Activated B cell treated with CpG ODN at 0.5 μM for 24 hours (primary cell): ENCODE measurements at regions not wholly inside any gene's neighbourhood (a gene's known extent, or its start where the extent isn't known, plus 50 kb on each side); places are given as distances from the start of the nearest gene placed in this dataset.

Experiments
- ATAC-seq: fragments of 200-7000 bp; cut with Tn5 transposase; one replicate; pipeline ENCODE4 v1.10.0; 2021; ENCODE audit warnings: low read depth, mild to moderate bottlenecking, moderate library complexity
- CTCF ChIA-PET: fragments of 350-600 bp; sonication (Branson Sonifier 250); formaldehyde crosslinking; loops from one replicate; lab custom pipeline; 2021; ENCODE audit warnings: antibody characterized with exemption; lab: Charles Lee
- POLR2A ChIA-PET: fragments of 350-600 bp; sonication (Branson Sonifier 250); formaldehyde crosslinking; loops from one replicate; lab custom pipeline; 2021; ENCODE audit warnings: antibody characterized with exemption; lab: Charles Lee
- DNase-seq: peaks from one replicate; pipeline ENCODE4 v3.0.0; 2022
- H3K27ac Mint-ChIP-seq: one replicate; pipeline ENCODE4 v1.8.0; 2020; ENCODE audit warnings: mixed read lengths
- H3K27me3 Mint-ChIP-seq: one replicate; pipeline ENCODE4 v1.8.0; 2021; ENCODE audit warnings: mixed read lengths
- H3K36me3 Mint-ChIP-seq: one replicate; pipeline ENCODE4 v1.8.0; 2021; ENCODE audit warnings: low read depth, mixed read lengths
- H3K4me1 Mint-ChIP-seq: one replicate; pipeline ENCODE4 v1.8.0; 2021; ENCODE audit warnings: mixed read lengths
- H3K4me3 Mint-ChIP-seq: one replicate; pipeline ENCODE4 v1.8.0; 2020; ENCODE audit warnings: mild to moderate bottlenecking, mixed read lengths
- H3K9me3 Mint-ChIP-seq: one replicate; pipeline ENCODE4 v1.8.0; 2020; ENCODE audit warnings: mixed read lengths
- intact Hi-C: fragments of 100-400 bp; cut with micrococcal nuclease; formaldehyde crosslinking; loops from one replicate; pipeline ENCODE4 v1.15.1; 2024
- TF ChIP-seq, protein P1 (sequence below): fragments of 200-600 bp; IDR thresholded peaks from one replicate; pipeline ENCODE4 v1.8.0; 2022; ENCODE audit warnings: antibody characterized with exemption, mild to moderate bottlenecking

DNA sequence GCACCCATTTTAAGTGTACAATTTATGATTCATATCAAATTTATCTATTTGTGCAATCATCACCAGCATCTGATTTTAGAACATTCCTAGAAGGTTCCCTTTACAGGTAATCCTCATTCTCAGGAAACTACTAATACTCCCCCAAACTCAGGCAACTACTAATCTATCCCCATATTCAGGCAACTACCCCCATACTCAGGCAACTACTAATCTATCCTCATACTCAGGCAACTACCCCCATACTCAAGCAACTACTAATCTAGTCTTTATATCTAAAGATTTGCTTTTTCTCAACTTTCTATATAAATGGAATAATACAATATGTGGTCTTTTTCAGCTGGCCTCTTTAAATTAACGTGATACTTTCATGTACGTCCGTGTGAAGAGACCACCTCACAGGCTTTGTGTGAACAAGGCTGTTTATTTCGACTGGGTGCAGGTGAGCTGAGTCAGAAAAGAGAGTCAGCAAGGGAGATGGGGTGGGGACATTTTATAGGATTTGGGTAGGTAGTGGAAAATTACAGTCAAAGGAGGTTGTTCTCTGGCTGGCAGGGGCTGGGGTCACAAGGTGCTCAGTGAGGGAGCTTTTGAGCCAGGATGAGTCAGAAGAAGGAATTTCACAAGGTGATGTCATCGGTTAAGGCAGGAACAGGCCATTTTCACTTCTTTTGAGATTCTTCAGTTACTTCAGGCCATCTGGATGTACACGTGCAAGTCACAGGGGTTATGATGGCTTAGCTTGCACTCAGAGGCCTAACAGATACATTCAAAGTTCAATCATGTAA lies 1444.5 kb upstream of the CADM2 start:
- no peak for DNase-seq
- no peaks in the 10 kb centered on the region for H3K27me3 Mint-ChIP-seq
- TF ChIP-seq, protein P1, sequence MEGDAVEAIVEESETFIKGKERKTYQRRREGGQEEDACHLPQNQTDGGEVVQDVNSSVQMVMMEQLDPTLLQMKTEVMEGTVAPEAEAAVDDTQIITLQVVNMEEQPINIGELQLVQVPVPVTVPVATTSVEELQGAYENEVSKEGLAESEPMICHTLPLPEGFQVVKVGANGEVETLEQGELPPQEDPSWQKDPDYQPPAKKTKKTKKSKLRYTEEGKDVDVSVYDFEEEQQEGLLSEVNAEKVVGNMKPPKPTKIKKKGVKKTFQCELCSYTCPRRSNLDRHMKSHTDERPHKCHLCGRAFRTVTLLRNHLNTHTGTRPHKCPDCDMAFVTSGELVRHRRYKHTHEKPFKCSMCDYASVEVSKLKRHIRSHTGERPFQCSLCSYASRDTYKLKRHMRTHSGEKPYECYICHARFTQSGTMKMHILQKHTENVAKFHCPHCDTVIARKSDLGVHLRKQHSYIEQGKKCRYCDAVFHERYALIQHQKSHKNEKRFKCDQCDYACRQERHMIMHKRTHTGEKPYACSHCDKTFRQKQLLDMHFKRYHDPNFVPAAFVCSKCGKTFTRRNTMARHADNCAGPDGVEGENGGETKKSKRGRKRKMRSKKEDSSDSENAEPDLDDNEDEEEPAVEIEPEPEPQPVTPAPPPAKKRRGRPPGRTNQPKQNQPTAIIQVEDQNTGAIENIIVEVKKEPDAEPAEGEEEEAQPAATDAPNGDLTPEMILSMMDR = no peak
- H3K27ac Mint-ChIP-seq = no peak overlapping the region
- ChIA-PET POLR2A (no interaction called here), CTCF (no interaction called here)
- intact Hi-C loops = no loop called here
- no peaks in the 10 kb centered on the region for H3K36me3 Mint-ChIP-seq
- peaks cover 6% of the 10 kb centered on the region for H3K9me3 Mint-ChIP-seq
- H3K4me1 Mint-ChIP-seq = no peaks in the 10 kb centered on the region
- no peak for ATAC-seq
- H3K4me3 Mint-ChIP-seq = no peak overlapping the region

DNA sequence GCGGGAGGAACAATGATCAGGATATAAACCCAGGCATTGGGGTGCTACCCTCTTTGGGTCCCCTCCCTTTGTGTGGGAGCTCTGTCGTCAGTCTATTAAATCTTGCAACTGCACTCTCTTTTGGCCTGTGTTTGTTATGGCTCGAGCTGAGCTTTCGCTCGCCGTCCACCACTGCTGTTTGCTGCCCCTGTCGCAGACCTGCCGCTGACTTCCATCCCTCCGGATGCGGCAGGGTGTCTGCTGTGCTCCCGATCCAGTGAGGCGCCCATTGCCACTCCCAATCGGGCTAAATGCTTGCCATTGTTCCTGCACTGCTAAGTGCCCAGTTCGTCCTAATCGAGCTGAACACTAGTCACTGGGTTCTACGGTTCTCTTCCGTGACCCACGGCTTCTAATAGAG lies 1443.7 kb upstream of the CADM2 start:
- ATAC-seq (no peak), DNase-seq (no peak)
- CTCF ChIA-PET = no interaction called here
- intact Hi-C loops = no loop called here
- no peak overlapping the region for H3K4me3 Mint-ChIP-seq
- no peaks in the 10 kb centered on the region for H3K36me3 Mint-ChIP-seq
- H3K27ac Mint-ChIP-seq = no peak overlapping the region
- peaks cover 6% of the 10 kb centered on the region for H3K9me3 Mint-ChIP-seq
- POLR2A ChIA-PET = no interaction called here
- no peaks in the 10 kb centered on the region for H3K27me3 Mint-ChIP-seq
- no peaks in the 10 kb centered on the region for H3K4me1 Mint-ChIP-seq
- TF ChIP-seq, protein P1 = no peak

DNA sequence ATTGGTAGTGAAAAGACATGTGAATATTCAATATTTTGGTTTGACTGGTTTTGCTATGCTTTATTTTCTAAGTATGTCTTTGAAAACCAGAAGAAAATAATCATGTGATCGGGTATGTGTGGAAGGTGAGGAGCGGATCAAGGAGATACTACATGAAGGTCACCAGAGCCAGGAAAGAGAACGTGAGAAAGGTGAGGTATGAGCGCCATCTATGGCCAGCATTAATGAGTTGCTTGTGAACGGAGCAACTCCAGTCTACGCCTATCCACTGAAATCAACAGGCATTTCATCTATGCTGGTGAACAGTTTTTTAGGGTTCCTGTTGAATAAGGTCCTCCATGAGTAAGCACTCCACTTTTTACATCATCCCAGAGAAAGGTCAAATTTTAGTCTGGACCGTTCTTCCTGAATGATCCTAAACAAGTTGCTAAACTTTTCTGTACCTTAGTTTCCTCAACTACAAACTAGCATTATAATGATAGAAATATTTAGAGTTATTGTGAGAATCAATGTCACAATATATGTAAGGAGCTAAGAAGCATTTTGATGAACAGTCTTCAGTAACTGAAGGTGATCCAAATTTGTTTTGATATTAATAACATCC lies 1435.2 kb upstream of the CADM2 start:
- H3K36me3 Mint-ChIP-seq = no peaks in the 10 kb centered on the region
- no peaks in the 10 kb centered on the region for H3K9me3 Mint-ChIP-seq
- CTCF ChIA-PET = no interaction called here
- no peak overlapping the region for H3K27ac Mint-ChIP-seq
- ATAC-seq (no peak), DNase-seq (no peak)
- H3K4me3 Mint-ChIP-seq = no peak overlapping the region
- no peaks in the 10 kb centered on the region for H3K27me3 Mint-ChIP-seq
- no peaks in the 10 kb centered on the region for H3K4me1 Mint-ChIP-seq
- intact Hi-C loops = no loop called here
- TF ChIP-seq, protein P1 = no peak
- POLR2A ChIA-PET = no interaction called here

DNA sequence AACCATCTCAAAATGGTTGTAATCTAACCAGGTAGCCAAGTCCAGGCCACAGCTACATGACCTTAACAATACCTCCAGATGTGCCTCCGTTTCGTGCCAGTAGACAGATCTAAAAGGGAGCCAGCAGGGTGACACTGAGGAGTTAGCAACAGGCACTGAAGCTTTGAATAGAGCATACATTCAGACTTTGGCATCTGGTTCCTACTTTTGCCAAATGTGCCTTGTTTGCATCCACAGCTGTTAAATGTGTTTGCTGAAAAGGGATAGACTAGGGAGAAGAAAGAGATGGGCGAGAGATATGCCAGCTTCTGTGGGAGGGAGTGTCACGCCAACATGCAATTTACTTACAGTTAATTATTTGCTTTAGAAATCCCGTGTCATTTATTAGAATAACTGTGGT lies 1433.9 kb upstream of the CADM2 start:
- ATAC-seq = no peak
- Mint-ChIP-seq H3K9me3 (no peaks in the 10 kb centered on the region), H3K4me3 (no peak overlapping the region), H3K4me1 (no peaks in the 10 kb centered on the region), H3K27me3 (no peaks in the 10 kb centered on the region), H3K36me3 (no peaks in the 10 kb centered on the region), H3K27ac (no peak overlapping the region)
- DNase-seq = no peak
- CTCF ChIA-PET = no interaction called here
- TF ChIP-seq, protein P1 = no peak
- POLR2A ChIA-PET = no interaction called here
- intact Hi-C loops = no loop called here

DNA sequence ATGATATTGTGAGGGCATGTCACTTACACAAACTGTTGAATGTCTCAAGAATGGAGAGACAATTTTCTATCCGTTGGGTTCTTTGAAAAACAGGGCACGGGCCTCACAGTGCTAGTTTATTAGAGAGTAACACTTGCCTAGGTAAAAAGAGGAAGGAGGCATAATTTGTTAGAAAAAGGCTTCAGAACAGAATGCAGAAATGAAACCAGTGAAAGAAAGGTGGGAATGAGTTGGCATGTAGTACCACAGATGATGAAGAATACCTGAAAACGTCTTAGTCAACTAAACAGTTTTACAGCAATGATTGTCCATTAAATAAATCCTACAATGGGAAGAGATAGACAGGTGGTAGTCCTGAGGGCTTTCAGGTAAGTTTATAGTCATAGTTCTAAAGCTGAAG lies 1399.7 kb upstream of the CADM2 start:
- H3K9me3 Mint-ChIP-seq = peaks cover 10% of the 10 kb centered on the region
- H3K27ac Mint-ChIP-seq = no peak overlapping the region
- no peaks in the 10 kb centered on the region for H3K27me3 Mint-ChIP-seq
- no peak overlapping the region for H3K4me3 Mint-ChIP-seq
- H3K36me3 Mint-ChIP-seq = no peaks in the 10 kb centered on the region
- no peaks in the 10 kb centered on the region for H3K4me1 Mint-ChIP-seq
- ChIA-PET POLR2A (no interaction called here), CTCF (no interaction called here)
- DNase-seq = no peak
- intact Hi-C loops = no loop called here
- ATAC-seq = no peak
- TF ChIP-seq, protein P1 = no peak
